Inflammatory macrophage (primary cell): ENCODE measurements at regions not wholly inside any gene's neighbourhood (a gene's known extent, or its start where the extent isn't known, plus 50 kb on each side); places are given as distances from the start of the nearest gene placed in this dataset.
"Not testable (repeated sequence)": the region's sequence is repeated elsewhere in the genome, so short reads cannot be mapped to it uniquely, and the experiment has no call there.

Experiments
- DNase-seq, 2 donors: peaks; one replicate each; pipeline ENCODE4 v3.0.0-alpha.2; 2020 to 2022

GRCh38 chr4:158958489-158959270, 144.2 kb upstream of the RAPGEF2 start:
- no peak for DNase-seq

GRCh38 chr4:158962393-158962792, 140.5 kb upstream of the RAPGEF2 start:
- no peak for DNase-seq

- DNase-seq: not testable (repeated sequence)
Measured at GRCh38 chr4:158963282-158963681, 139.6 kb upstream of the RAPGEF2 start.

GRCh38 chr4:158964114-158964727, 138.7 kb upstream of the RAPGEF2 start:
- peak; percentile 7 to 38 for DNase-seq

GRCh38 chr4:158964728-158965124, 138.2 kb upstream of the RAPGEF2 start:
- no peak for DNase-seq

GRCh38 chr4:158965226-158965625, 137.7 kb upstream of the RAPGEF2 start:
- DNase-seq: no peak

GRCh38 chr4:158966091-158966490, 136.8 kb upstream of the RAPGEF2 start:
- DNase-seq: no peak

- DNase-seq: no peak
Measured at GRCh38 chr4:158968961-158969360, 133.9 kb upstream of the RAPGEF2 start.

GRCh38 chr4:158970812-158971211, 132.1 kb upstream of the RAPGEF2 start:
- DNase-seq: no peak

GRCh38 chr4:158974438-158974837, 128.4 kb upstream of the RAPGEF2 start:
- not testable (repeated sequence) for DNase-seq

GRCh38 chr4:158980711-158981110, 122.2 kb upstream of the RAPGEF2 start:
- not testable (repeated sequence) for DNase-seq

- DNase-seq: no peak
Measured at GRCh38 chr4:158991534-158992155, 111.2 kb upstream of the RAPGEF2 start.

GRCh38 chr4:158993891-158994290, 109.0 kb upstream of the RAPGEF2 start:
- DNase-seq: peak in 1 of 2 donors; percentile 58

- DNase-seq: no peak
Measured at GRCh38 chr4:158995040-158995439, 107.8 kb upstream of the RAPGEF2 start.

- DNase-seq: no peak
Measured at GRCh38 chr4:158995965-158996364, 106.9 kb upstream of the RAPGEF2 start.

GRCh38 chr4:158996669-158997074, 106.2 kb upstream of the RAPGEF2 start:
- DNase-seq: peak in 1 of 2 donors; percentile 9

- no peak for DNase-seq
Measured at GRCh38 chr4:158997660-158998349, 105.1 kb upstream of the RAPGEF2 start.

- no peak for DNase-seq
Measured at GRCh38 chr4:158998624-158999023, 104.3 kb upstream of the RAPGEF2 start.

- no peak for DNase-seq
Measured at GRCh38 chr4:158999166-158999682, 103.7 kb upstream of the RAPGEF2 start.

GRCh38 chr4:158999849-159000248, 103.0 kb upstream of the RAPGEF2 start:
- DNase-seq: no peak

- DNase-seq: no peak
Measured at GRCh38 chr4:159002950-159003349, 99.9 kb upstream of the RAPGEF2 start.

GRCh38 chr4:159003420-159004253, 99.2 kb upstream of the RAPGEF2 start:
- DNase-seq: no peak
